Naive B cell (primary cell): ENCODE measurements at regions not wholly inside any gene's neighbourhood (a gene's known extent, or its start where the extent isn't known, plus 50 kb on each side); places are given as distances from the start of the nearest gene placed in this dataset.
A peak's percentile ranks its signal among the peaks of the same experiment; 100 is the strongest.

Experiments
- ATAC-seq, 2 donors: fragments of 150-1000 bp; cut with Tn5 transposase; 2 replicates each; pipeline ENCODE4 v1.10.0; 2021; ENCODE audit warnings: low read depth in 2 of 2, mild to moderate bottlenecking in 2 of 2, moderate library complexity in 2 of 2
- DNase-seq: peaks from one replicate; pipeline ENCODE4 v3.0.0; 2022
- H3K27ac Mint-ChIP-seq, 6 donors: one replicate each; pipeline ENCODE4 v1.8.0; 2020 to 2022; ENCODE audit warnings: mild to moderate bottlenecking in 6 of 6, mixed read lengths in 6 of 6, moderate library complexity in 5 of 6, inconsistent platforms in 2 of 6
- H3K27me3 Mint-ChIP-seq, 3 donors: one replicate each; pipeline ENCODE4 v1.8.0; 2021 to 2022; ENCODE audit warnings: mixed read lengths in 3 of 3, mild to moderate bottlenecking in 1 of 3
- H3K36me3 Mint-ChIP-seq, 2 donors: one replicate each; pipeline ENCODE4 v1.8.0; 2020 to 2022; ENCODE audit warnings: mixed read lengths in 2 of 2, inconsistent platforms in 1 of 2, mild to moderate bottlenecking in 1 of 2
- H3K4me1 Mint-ChIP-seq, 3 donors: one replicate each; pipeline ENCODE4 v1.8.0; 2020 to 2022; ENCODE audit warnings: mixed read lengths in 3 of 3, inconsistent platforms in 1 of 3, mild to moderate bottlenecking in 1 of 3, moderate library complexity in 1 of 3
- H3K4me3 Mint-ChIP-seq, 8 donors: one replicate each; pipeline ENCODE4 v1.8.0; 2020 to 2022; ENCODE audit warnings: mild to moderate bottlenecking in 8 of 8, mixed read lengths in 8 of 8, moderate library complexity in 8 of 8, inconsistent platforms in 2 of 8
- H3K9me3 Mint-ChIP-seq, 7 donors: one replicate each; pipeline ENCODE4 v1.8.0; 2020 to 2022; ENCODE audit warnings: mixed read lengths in 7 of 7, mild to moderate bottlenecking in 5 of 7, inconsistent platforms in 2 of 7, moderate library complexity in 1 of 7

GRCh38 chr9:38277601-38278200 lies 114.8 kb upstream of the ALDH1B1 start:
- peak overlapping the region in 1 of 6 donors; percentile 82 for H3K27ac Mint-ChIP-seq

DNA sequence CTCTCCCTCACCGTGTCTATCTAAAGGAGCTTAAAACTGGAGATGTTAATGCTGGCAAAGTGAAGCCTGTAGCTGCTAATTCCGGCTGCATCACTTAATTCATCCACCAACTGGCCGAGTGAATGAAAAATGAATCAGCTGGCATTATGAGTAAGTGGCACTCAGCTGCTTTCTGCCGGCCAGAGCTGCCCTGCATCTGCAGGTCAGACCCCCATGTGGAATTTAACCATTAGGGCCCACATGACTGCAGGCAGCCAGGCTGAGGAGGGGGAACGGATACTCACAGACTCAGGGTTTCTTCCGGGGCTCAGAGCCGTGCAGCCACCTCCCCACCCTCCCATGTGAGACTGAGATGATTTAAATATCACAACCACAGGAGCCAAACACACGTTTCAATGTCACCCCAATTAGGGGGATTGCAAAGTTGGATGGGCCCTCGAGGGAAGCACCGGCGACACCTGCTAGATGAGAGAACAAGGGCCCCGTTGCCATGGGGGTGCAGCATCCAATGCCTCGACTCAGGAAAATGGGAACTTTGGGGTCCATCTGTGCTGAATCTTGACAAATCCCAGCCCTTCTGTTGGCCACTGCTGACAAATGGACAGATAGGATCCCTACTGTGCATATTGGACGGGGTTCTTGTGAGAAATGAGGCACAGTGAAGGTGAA lies 115.6 kb upstream of the ALDH1B1 start:
- H3K27me3 Mint-ChIP-seq = peaks cover 16 to 49% (median 33%) of the 10 kb centered on the region in 3 donors

More at GRCh38 chr9:38277601-38278200, 114.8 kb upstream of the ALDH1B1 start:
- Mint-ChIP-seq H3K4me1 (no peaks in the 10 kb centered on the region), H3K36me3 (no peaks in the 10 kb centered on the region), H3K9me3 (peaks cover 0 to 5% (median 0%) of the 10 kb centered on the region in 7 donors), H3K4me3 (no peak overlapping the region), H3K27me3 (peaks cover 21 to 54% (median 33%) of the 10 kb centered on the region in 3 donors)
- no peak for DNase-seq
- ATAC-seq = no peak

GRCh38 chr9:38274800-38275199 lies 117.7 kb upstream of the ALDH1B1 start:
- H3K4me1 Mint-ChIP-seq = no peaks in the 10 kb centered on the region
- DNase-seq = no peak
- ATAC-seq = no peak
- peaks cover 0 to 9% (median 5%) of the 10 kb centered on the region in 7 donors for H3K9me3 Mint-ChIP-seq
- peaks cover 16 to 34% (median 18%) of the 10 kb centered on the region in 3 donors for H3K27me3 Mint-ChIP-seq
- H3K27ac Mint-ChIP-seq = no peak overlapping the region
- no peak overlapping the region for H3K4me3 Mint-ChIP-seq
- no peaks in the 10 kb centered on the region for H3K36me3 Mint-ChIP-seq

More for the DNA sequence above, 115.6 kb upstream of the ALDH1B1 start:
- Mint-ChIP-seq H3K4me1 (no peaks in the 10 kb centered on the region), H3K9me3 (peaks cover 0 to 7% (median 0%) of the 10 kb centered on the region in 7 donors), H3K4me3 (no peak overlapping the region), H3K36me3 (no peaks in the 10 kb centered on the region), H3K27ac (no peak overlapping the region)
- no peak for ATAC-seq
- no peak for DNase-seq

DNA sequence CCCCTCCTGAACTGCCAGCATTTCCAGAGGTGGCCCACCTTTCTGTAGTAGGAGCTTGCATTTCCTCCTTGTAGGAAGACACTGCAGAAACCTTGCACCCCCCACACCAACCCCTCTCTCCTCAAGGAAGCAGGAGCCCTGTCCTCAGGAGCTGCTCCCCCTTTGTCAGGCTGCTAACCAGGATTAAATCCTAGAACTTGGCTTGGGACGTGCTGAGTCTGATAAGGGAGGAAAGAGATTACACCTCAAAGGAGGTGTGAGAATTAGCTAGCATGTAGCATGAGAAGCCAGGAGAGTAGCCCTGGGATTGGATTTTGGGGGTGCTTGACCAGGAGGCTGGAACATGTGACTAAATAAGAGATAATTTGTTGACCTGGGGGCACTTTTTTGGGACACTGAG lies 119.8 kb upstream of the ALDH1B1 start:
- ATAC-seq = no peak
- Mint-ChIP-seq H3K9me3 (peaks cover 0 to 9% (median 7%) of the 10 kb centered on the region in 7 donors), H3K27ac (no peak overlapping the region), H3K4me1 (no peaks in the 10 kb centered on the region), H3K36me3 (no peaks in the 10 kb centered on the region), H3K27me3 (peaks cover 5 to 30% (median 10%) of the 10 kb centered on the region in 3 donors), H3K4me3 (no peak overlapping the region)
- no peak for DNase-seq

DNA sequence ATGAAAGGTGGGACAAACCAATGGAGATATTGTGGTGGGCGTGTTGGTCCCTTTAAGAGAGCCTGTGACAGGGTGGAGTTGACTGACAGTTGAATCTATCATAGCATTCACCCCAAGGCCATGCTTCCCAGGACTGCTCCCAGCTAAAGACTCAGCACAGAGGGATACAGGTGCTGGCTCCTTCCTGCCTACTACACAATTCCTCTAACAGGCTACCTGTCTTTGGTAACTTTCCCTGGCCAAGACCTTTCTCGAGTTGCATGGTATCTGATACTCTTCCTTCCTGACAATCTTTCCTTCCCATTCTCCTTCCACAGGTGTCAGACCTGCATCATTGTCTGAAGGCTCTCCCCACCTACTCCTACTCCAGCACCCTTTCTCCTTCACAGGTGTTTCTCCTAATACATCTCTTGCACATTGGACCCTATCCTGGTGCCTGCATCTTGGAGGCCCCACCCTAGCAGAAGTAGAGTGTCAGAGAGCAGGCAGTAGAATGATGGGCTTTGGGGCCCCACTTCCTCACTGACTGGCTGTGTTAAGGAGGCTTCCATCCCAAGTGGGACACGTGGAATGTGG lies 120.7 kb upstream of the ALDH1B1 start:
- no peak for ATAC-seq
- no peak overlapping the region for H3K4me3 Mint-ChIP-seq
- no peak for DNase-seq
- H3K27me3 Mint-ChIP-seq = peaks cover 5 to 26% (median 10%) of the 10 kb centered on the region in 3 donors
- H3K9me3 Mint-ChIP-seq = peaks cover 2 to 10% (median 8%) of the 10 kb centered on the region in 7 donors
- peaks cover 1 to 3% of the 10 kb centered on the region in 2 donors for H3K36me3 Mint-ChIP-seq
- H3K4me1 Mint-ChIP-seq = no peaks in the 10 kb centered on the region
- H3K27ac Mint-ChIP-seq = no peak overlapping the region

GRCh38 chr9:38269775-38270174 lies 122.7 kb upstream of the ALDH1B1 start:
- peaks cover 10 to 27% (median 21%) of the 10 kb centered on the region in 7 donors for H3K9me3 Mint-ChIP-seq
- H3K36me3 Mint-ChIP-seq = peaks cover 7% of the 10 kb centered on the region in 2 donors
- ATAC-seq (no peak), DNase-seq (no peak)
- no peak overlapping the region for H3K4me3 Mint-ChIP-seq
- H3K27me3 Mint-ChIP-seq = peaks cover 5 to 22% (median 20%) of the 10 kb centered on the region in 3 donors
- no peak overlapping the region for H3K27ac Mint-ChIP-seq
- H3K4me1 Mint-ChIP-seq = no peaks in the 10 kb centered on the region

DNA sequence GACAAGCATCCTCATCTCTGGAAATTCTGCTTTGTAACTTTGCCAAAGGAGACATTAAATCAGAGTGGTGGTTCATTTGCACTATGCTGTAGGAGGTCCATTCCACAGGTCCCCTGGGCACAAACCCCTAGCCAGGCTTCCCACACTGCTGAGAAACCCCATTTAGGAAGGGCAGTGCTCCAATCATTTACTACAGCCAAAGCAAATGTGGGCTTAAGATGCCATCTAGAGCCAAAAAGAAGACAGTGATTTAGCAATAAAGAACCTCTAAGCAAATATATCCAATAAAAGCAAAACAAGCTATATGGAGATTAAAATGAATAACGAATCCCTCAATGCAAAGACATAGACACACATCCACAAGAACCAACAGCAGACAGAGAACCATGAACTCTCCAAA lies 129.0 kb upstream of the ALDH1B1 start:
- peaks cover 10 to 27% (median 23%) of the 10 kb centered on the region in 3 donors for H3K27me3 Mint-ChIP-seq
- DNase-seq = no peak

GRCh38 chr9:38259519-38260218 lies 132.8 kb upstream of the ALDH1B1 start:
- H3K4me1 Mint-ChIP-seq = no peaks in the 10 kb centered on the region
- DNase-seq (no peak), ATAC-seq (no peak)
- no peak overlapping the region for H3K27ac Mint-ChIP-seq
- H3K36me3 Mint-ChIP-seq = peaks cover 0 to 26% of the 10 kb centered on the region in 2 donors
- no peak overlapping the region for H3K4me3 Mint-ChIP-seq
- peaks cover 14 to 45% (median 20%) of the 10 kb centered on the region in 7 donors for H3K9me3 Mint-ChIP-seq
- peaks cover 12 to 37% (median 26%) of the 10 kb centered on the region in 3 donors for H3K27me3 Mint-ChIP-seq

More for the DNA sequence above, 129.0 kb upstream of the ALDH1B1 start:
- Mint-ChIP-seq H3K4me3 (no peak overlapping the region), H3K4me1 (no peaks in the 10 kb centered on the region), H3K36me3 (peaks cover 7 to 34% of the 10 kb centered on the region in 2 donors), H3K27ac (no peak overlapping the region), H3K9me3 (peaks cover 20 to 66% (median 39%) of the 10 kb centered on the region in 7 donors)
- no peak for ATAC-seq

GRCh38 chr9:38259056-38259455 lies 133.4 kb upstream of the ALDH1B1 start:
- Mint-ChIP-seq H3K9me3 (peaks cover 11 to 38% (median 15%) of the 10 kb centered on the region in 7 donors), H3K27me3 (peaks cover 12 to 37% (median 26%) of the 10 kb centered on the region in 3 donors), H3K36me3 (peaks cover 0 to 23% of the 10 kb centered on the region in 2 donors), H3K4me3 (no peak overlapping the region), H3K27ac (no peak overlapping the region), H3K4me1 (no peaks in the 10 kb centered on the region)
- DNase-seq (no peak), ATAC-seq (no peak)

DNA sequence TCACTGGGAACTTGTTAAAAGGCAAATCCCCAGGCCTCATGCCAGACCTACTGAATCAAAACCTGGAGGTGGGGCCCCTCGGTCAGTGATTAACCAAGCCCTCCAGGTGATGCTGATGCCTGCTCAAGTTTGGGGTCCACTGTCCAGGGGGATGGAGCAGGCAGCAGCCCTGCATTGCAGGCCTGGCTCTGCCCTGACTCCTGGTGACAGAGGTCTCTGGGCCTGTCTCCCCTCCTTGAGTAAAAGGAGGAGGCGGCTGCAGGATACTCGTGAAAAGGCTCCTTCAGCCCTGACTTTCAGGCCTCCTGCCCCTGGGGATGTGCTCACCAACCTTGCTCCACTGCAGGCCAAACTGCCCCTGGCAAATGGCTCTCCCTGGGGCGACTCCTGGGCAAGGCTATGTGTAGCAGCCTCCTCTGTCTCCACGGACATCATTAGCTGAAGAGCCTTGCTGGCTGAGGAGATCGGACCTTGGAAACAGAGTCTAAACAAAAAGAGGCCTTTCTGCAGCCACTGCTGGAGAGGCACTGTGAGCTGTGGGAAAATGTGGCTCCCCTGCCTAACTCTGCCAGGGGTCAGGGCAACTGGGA lies 134.8 kb upstream of the ALDH1B1 start:
- Mint-ChIP-seq H3K36me3 (peaks cover 0 to 11% of the 10 kb centered on the region in 2 donors), H3K9me3 (peaks cover under 1 to 25% (median 6%) of the 10 kb centered on the region in 7 donors), H3K4me3 (no peak overlapping the region), H3K4me1 (no peaks in the 10 kb centered on the region), H3K27ac (no peak overlapping the region), H3K27me3 (peaks cover 12 to 45% (median 30%) of the 10 kb centered on the region in 3 donors)
- DNase-seq = no peak
- ATAC-seq = no peak

GRCh38 chr9:38256461-38256860 lies 136.0 kb upstream of the ALDH1B1 start:
- DNase-seq (no peak), ATAC-seq (no peak)
- H3K4me1 Mint-ChIP-seq = no peaks in the 10 kb centered on the region
- no peak overlapping the region for H3K27ac Mint-ChIP-seq
- H3K4me3 Mint-ChIP-seq = no peak overlapping the region
- peaks cover 0 to 15% (median 4%) of the 10 kb centered on the region in 7 donors for H3K9me3 Mint-ChIP-seq
- peaks cover 0 to 7% of the 10 kb centered on the region in 2 donors for H3K36me3 Mint-ChIP-seq
- peaks cover 10 to 46% (median 30%) of the 10 kb centered on the region in 3 donors for H3K27me3 Mint-ChIP-seq

- Mint-ChIP-seq H3K4me1 (no peaks in the 10 kb centered on the region), H3K27ac (peak overlapping the region in 1 of 6 donors; percentile 2), H3K9me3 (peaks cover 0 to 15% (median 4%) of the 10 kb centered on the region in 7 donors), H3K27me3 (peaks cover 12 to 41% (median 30%) of the 10 kb centered on the region in 3 donors), H3K4me3 (no peak overlapping the region), H3K36me3 (peaks cover 0 to 7% of the 10 kb centered on the region in 2 donors)
- no peak for DNase-seq
- no peak for ATAC-seq
Measured at GRCh38 chr9:38255599-38255998, 136.9 kb upstream of the ALDH1B1 start.

DNA sequence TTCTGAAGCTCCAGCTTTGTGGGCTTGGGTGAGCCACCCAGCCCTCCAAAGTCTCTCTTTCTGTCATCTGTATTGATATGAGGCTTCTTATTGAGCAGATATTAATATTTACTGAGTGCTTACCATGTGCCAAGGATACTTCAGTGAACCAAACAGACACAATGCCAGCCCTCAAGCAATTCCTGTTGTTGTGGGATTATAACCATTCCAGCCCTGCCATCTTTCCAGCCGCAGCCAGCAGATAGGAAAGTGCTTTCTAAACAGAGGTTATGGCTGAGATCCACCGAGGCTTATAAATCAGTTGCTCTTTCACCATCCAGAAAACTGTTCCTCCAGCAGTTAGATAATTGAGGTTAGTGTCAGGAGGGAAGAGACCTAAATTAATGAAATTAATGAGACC lies 137.7 kb upstream of the ALDH1B1 start:
- DNase-seq (no peak), ATAC-seq (no peak)
- Mint-ChIP-seq H3K36me3 (peaks cover 0 to 3% of the 10 kb centered on the region in 2 donors), H3K27me3 (peaks cover 12 to 33% (median 22%) of the 10 kb centered on the region in 3 donors), H3K4me3 (no peak overlapping the region), H3K9me3 (peaks cover 0 to 7% (median 2%) of the 10 kb centered on the region in 7 donors), H3K4me1 (no peaks in the 10 kb centered on the region), H3K27ac (no peak overlapping the region)
